Mammary epithelial cell (primary cell): ENCODE measurements at regions not wholly inside any gene's neighbourhood (a gene's known extent, or its start where the extent isn't known, plus 50 kb on each side); places are given as distances from the start of the nearest gene placed in this dataset.

Source experiments
- EZH2 ChIP-seq: IDR thresholded peaks from 2 replicates; pipeline ENCODE4 v1.6.1; 2012; ENCODE audit warnings: low read length, inconsistent platforms, borderline replicate concordance
- TF ChIP-seq, protein P1 (sequence below), 2 donors: IDR thresholded peaks in 1 of 2; conservative IDR thresholded peaks in 1 of 2; 2 replicates each; pipeline ENCODE4 v1.5.1; 2011 to 2012; ENCODE audit warnings: inconsistent platforms in 2 of 2, low read length in 2 of 2, mild to moderate bottlenecking in 2 of 2, control low read depth in 1 of 2, low read depth in 1 of 2; ENCODE audit not compliant: insufficient read depth in 1 of 2; ENCODE audit errors: extremely low read depth in 1 of 2

DNA sequence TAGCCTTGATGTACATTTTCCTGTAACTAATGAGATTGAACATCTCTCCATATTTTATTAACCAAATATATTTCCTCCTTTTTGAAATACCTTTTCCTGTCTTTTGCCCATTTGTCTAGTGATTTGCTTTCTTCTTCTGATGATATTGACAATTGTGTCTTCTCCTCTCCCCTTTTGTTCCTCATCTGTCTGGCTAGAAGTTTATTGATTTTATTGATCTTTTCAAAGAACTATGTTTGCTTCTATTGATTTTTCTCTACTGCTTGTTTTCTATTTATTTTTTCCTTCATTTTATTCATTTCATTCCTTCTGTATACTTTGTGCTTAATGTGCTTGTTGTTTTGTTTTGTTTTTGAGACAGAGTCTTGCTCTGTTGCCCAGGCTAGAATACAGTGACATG lies 181.4 kb upstream of the SMIM23 start:
- TF ChIP-seq, protein P1, sequence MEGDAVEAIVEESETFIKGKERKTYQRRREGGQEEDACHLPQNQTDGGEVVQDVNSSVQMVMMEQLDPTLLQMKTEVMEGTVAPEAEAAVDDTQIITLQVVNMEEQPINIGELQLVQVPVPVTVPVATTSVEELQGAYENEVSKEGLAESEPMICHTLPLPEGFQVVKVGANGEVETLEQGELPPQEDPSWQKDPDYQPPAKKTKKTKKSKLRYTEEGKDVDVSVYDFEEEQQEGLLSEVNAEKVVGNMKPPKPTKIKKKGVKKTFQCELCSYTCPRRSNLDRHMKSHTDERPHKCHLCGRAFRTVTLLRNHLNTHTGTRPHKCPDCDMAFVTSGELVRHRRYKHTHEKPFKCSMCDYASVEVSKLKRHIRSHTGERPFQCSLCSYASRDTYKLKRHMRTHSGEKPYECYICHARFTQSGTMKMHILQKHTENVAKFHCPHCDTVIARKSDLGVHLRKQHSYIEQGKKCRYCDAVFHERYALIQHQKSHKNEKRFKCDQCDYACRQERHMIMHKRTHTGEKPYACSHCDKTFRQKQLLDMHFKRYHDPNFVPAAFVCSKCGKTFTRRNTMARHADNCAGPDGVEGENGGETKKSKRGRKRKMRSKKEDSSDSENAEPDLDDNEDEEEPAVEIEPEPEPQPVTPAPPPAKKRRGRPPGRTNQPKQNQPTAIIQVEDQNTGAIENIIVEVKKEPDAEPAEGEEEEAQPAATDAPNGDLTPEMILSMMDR (conservative IDR thresholded peaks at IDR 0.05 in 1 of 2, IDR thresholded peaks at IDR 0.05 in 1 of 2; ENCODE audit: extremely low read depth in 1 of 2, insufficient read depth in 1 of 2, low read depth in 1 of 2, low read length in 2 of 2) = no peak
- no peak for TF ChIP-seq EZH2
